Ishikawa (cell line): ENCODE measurements at regions not wholly inside any gene's neighbourhood (a gene's known extent, or its start where the extent isn't known, plus 50 kb on each side); places are given as distances from the start of the nearest gene placed in this dataset.

Source experiments
- CEBPB ChIP-seq: IDR thresholded peaks from 2 replicates; pipeline ENCODE4 v1.6.1; 2012
- CREB1 ChIP-seq: IDR thresholded peaks from 2 replicates; pipeline ENCODE4 v1.6.1; 2012; ENCODE audit warnings: low read depth
- EGR1 ChIP-seq: IDR thresholded peaks from 2 replicates; pipeline ENCODE4 v1.6.1; 2012
- EP300 ChIP-seq: IDR thresholded peaks from 2 replicates; pipeline ENCODE4 v1.6.1; 2012; ENCODE audit warnings: borderline replicate concordance
- FOXM1 ChIP-seq: IDR thresholded peaks from 2 replicates; pipeline ENCODE4 v1.6.1; 2012; ENCODE audit warnings: low read depth, borderline replicate concordance
- NFIC ChIP-seq: IDR thresholded peaks from 2 replicates; pipeline ENCODE4 v1.6.1; 2012
- RAD21 ChIP-seq: IDR thresholded peaks from 2 replicates; pipeline ENCODE4 v1.6.1; 2012; ENCODE audit warnings: low read depth
- REST ChIP-seq: IDR thresholded peaks from 2 replicates; pipeline ENCODE4 v1.6.1; 2012; ENCODE audit warnings: low read depth, mild to moderate bottlenecking
- TAF1 ChIP-seq: IDR thresholded peaks from 2 replicates; pipeline ENCODE4 v1.6.1; 2012; ENCODE audit warnings: low read depth, mild to moderate bottlenecking
- TCF12 ChIP-seq: IDR thresholded peaks from 2 replicates; pipeline ENCODE4 v1.6.1; 2012; ENCODE audit warnings: low read depth
- TEAD4 ChIP-seq: IDR thresholded peaks from 2 replicates; pipeline ENCODE4 v1.6.1; 2012
- USF1 ChIP-seq: IDR thresholded peaks from 2 replicates; pipeline ENCODE4 v1.6.1; 2012
- YY1 ChIP-seq: IDR thresholded peaks from 2 replicates; pipeline ENCODE4 v1.6.1; 2012; ENCODE audit warnings: low read depth
- ZBTB7A ChIP-seq: IDR thresholded peaks from 2 replicates; pipeline ENCODE4 v1.6.1; 2012; ENCODE audit warnings: low read depth
- TF ChIP-seq, protein P1 (sequence below): IDR thresholded peaks from 2 replicates; pipeline ENCODE4 v1.6.1; 2012

- TF ChIP-seq TEAD4 (no peak), YY1 (no peak), TAF1 (no peak), ZBTB7A (no peak), USF1 (no peak), TCF12 (no peak), FOXM1 (no peak), EGR1 (no peak), RAD21 (no peak), EP300 (no peak), NFIC (no peak), REST (no peak), CREB1 (no peak), CEBPB (no peak)
- TF ChIP-seq, protein P1, sequence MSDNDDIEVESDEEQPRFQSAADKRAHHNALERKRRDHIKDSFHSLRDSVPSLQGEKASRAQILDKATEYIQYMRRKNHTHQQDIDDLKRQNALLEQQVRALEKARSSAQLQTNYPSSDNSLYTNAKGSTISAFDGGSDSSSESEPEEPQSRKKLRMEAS, result no peak
These were observed 476.3 kb upstream of the RPS6KA3 start for GRCh38 chrX:20743046-20743445.

- no peak for TF ChIP-seq TEAD4
- TF ChIP-seq EP300, result no peak
- no peak for TF ChIP-seq FOXM1
- TF ChIP-seq RAD21, result no peak
- TF ChIP-seq TCF12, result no peak
These were observed 475.4 kb upstream of the RPS6KA3 start for GRCh38 chrX:20742106-20742505.

- TF ChIP-seq EP300, result no peak
- no peak for TF ChIP-seq CREB1
- TF ChIP-seq FOXM1, result no peak
- no peak for TF ChIP-seq REST
- no peak for TF ChIP-seq EGR1
- no peak for TF ChIP-seq YY1
- TF ChIP-seq RAD21, result no peak
- no peak for TF ChIP-seq TAF1
- TF ChIP-seq, protein P1, result no peak
- no peak for TF ChIP-seq ZBTB7A
- TF ChIP-seq NFIC, result no peak
- no peak for TF ChIP-seq TEAD4
These were observed 473.7 kb upstream of the RPS6KA3 start for GRCh38 chrX:20740443-20740842.

GRCh38 chrX:20739038-20739745 lies 472.5 kb upstream of the RPS6KA3 start:
- no peak for TF ChIP-seq EP300
- TF ChIP-seq RAD21, result no peak
- TF ChIP-seq YY1, result no peak
- TF ChIP-seq TAF1, result no peak
- TF ChIP-seq ZBTB7A, result no peak
- TF ChIP-seq TCF12, result no peak
- TF ChIP-seq REST, result no peak
- TF ChIP-seq USF1, result no peak

DNA sequence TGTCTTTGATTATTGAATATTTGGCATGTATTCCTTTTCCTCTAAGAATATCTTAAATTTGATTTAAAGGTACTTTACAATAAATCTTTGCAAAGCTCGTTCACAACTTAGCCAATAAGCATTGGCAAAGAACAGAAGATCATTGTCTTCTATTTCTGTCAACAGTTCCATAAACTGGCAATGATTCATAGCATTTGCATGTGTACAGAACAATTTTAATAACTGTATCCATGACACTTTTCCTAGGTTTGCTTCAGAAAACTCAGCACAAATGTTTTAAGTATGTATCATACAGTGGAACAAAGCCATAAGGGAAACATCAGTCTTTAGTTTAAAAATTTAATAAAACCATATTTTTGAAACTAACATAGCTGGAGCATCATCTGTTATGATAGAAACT lies 462.7 kb upstream of the RPS6KA3 start:
- no peak for TF ChIP-seq REST
- no peak for TF ChIP-seq TEAD4
- no peak for TF ChIP-seq USF1
- TF ChIP-seq CEBPB, result no peak
- TF ChIP-seq EP300, result no peak
- TF ChIP-seq EGR1, result no peak
- TF ChIP-seq YY1, result no peak
- TF ChIP-seq RAD21, result no peak
- no peak for TF ChIP-seq ZBTB7A
- TF ChIP-seq, protein P1, result no peak
